ENCODE measurements at regions not wholly inside any gene's neighbourhood (a gene's known extent, or its start where the extent isn't known, plus 50 kb on each side); places are given as distances from the start of the nearest gene placed in this dataset.
A peak's percentile ranks its signal among the peaks of the same experiment; 100 is the strongest.

DNA sequence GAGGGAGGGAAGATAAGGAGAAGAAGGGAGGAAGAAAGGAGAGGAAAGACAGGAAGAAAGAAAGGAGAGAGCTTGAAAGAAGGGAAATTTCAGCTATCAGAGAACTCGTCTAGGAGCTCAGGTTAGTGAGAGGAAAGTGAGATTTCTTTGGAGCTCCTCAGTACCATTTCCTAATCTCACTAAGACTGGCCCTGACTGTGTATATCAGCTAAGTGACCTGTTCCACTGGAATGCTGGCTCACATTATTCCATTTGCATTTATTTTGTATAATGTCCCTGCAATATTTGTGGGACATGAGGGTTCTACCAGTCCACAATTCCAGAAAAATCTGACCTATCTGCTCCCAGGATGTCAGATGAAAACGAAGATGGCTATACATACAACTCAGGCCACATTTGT is 114.7 kb upstream of the CELF2 start (continued):
- no peak for TF ChIP-seq SP1 (IDR thresholded peaks at IDR 0.05; ENCODE audit: low read depth, low read length)
- no peak for TF ChIP-seq ZBTB33 (IDR thresholded peaks at IDR 0.05)
- no peak for TF ChIP-seq RBBP5 (conservative IDR thresholded peaks at IDR 0.05)
- no peak for TF ChIP-seq BCL3 (IDR thresholded peaks at IDR 0.05; ENCODE audit: borderline replicate concordance, insufficient read depth, low read depth, low read length, poor library complexity, severe bottlenecking)
- TF ChIP-seq CREB1 (IDR thresholded peaks at IDR 0.05; ENCODE audit: low read depth) = no peak

- ATAC-seq = no peak
Observed at GRCh38 chr10:10903620-10904019, 114.1 kb upstream of the CELF2 start.

More at GRCh38 chr10:10903620-10904019, 114.1 kb upstream of the CELF2 start:
- Histone ChIP-seq H3K36me3 (ENCODE audit: control insufficient read depth in 2 of 2, insufficient read depth in 2 of 2, low read length in 1 of 2) (no peaks in the 10 kb centered on the region), H3K4me3 (no peak overlapping the region), H3K79me2 (ENCODE audit: control insufficient read depth, insufficient read depth, low read length) (no peaks in the 10 kb centered on the region), H4K20me1 (ENCODE audit: control insufficient read depth, insufficient read depth) (no peaks in the 10 kb centered on the region), H3K4me1 (ENCODE audit: control insufficient read depth, insufficient read depth, low read length) (no peaks in the 10 kb centered on the region), H3K27ac (ENCODE audit: control insufficient read depth, insufficient read depth) (no peak overlapping the region), H3K4me2 (ENCODE audit: control insufficient read depth, insufficient read depth) (no peak overlapping the region), H3K9ac (ENCODE audit: control insufficient read depth, insufficient read depth, low read length) (no peak overlapping the region), H3K27me3 (replicated peaks in 1 of 2; ENCODE audit: control insufficient read depth in 2 of 2, insufficient read depth in 2 of 2, low read length in 1 of 2) (no peaks in the 10 kb centered on the region; a peak in 1 of 4 replicates), H3K9me3 (replicated peaks; ENCODE audit: control insufficient read depth, insufficient read depth, low read length) (no peaks in the 10 kb centered on the region; the same call in 2 of the 3 replicates), H2AFZ (ENCODE audit: control insufficient read depth, low read depth, low read length) (no peak overlapping the region)
- intact Hi-C loops (cut with micrococcal nuclease; ENCODE audit: unreplicated experiment) (no loop called here), in situ Hi-C loops (cut with MboI) (no loop called here)
- FAIRE-seq (no peak), DNase-seq (ENCODE audit: low read depth, low spot score) (no peak)
- BruUV-seq (replicated peaks) = no TSS peak
- CTCF ChIA-PET = no interaction called here
- SMC1A ChIA-PET (ENCODE audit: uncharacterized antibody, unreplicated experiment) = no interaction called here
- TF ChIP-seq TBL1XR1 (IDR thresholded peaks at IDR 0.05; ENCODE audit: low read depth, low read length) = no peak
- TF ChIP-seq, protein P1, sequence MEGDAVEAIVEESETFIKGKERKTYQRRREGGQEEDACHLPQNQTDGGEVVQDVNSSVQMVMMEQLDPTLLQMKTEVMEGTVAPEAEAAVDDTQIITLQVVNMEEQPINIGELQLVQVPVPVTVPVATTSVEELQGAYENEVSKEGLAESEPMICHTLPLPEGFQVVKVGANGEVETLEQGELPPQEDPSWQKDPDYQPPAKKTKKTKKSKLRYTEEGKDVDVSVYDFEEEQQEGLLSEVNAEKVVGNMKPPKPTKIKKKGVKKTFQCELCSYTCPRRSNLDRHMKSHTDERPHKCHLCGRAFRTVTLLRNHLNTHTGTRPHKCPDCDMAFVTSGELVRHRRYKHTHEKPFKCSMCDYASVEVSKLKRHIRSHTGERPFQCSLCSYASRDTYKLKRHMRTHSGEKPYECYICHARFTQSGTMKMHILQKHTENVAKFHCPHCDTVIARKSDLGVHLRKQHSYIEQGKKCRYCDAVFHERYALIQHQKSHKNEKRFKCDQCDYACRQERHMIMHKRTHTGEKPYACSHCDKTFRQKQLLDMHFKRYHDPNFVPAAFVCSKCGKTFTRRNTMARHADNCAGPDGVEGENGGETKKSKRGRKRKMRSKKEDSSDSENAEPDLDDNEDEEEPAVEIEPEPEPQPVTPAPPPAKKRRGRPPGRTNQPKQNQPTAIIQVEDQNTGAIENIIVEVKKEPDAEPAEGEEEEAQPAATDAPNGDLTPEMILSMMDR (IDR thresholded peaks at IDR 0.05 in 2 of 3, conservative IDR thresholded peaks at IDR 0.05 in 1 of 3; ENCODE audit: control insufficient read depth in 2 of 3, extremely low read depth in 1 of 3, insufficient read depth in 1 of 3, low read depth in 3 of 3, low read length in 3 of 3) = 0 out of 6 replicates have a peak, but pooled peaks of 1 of the 3 experiments have one; percentile 7
- no peak for TF ChIP-seq PML (IDR thresholded peaks at IDR 0.05; ENCODE audit: low read length)
- POLR2A ChIA-PET = no interaction called here
- RAD21 ChIA-PET (ENCODE audit: unreplicated experiment) = no interaction called here
- 9% methylated on average over 2 of the region's 2 CpGs for WGBS (ENCODE audit: insufficient coverage, insufficient replicate concordance, low lambda C conversion rate, missing lambda C conversion rate)
